ENCODE measurements at regions not wholly inside any gene's neighbourhood (a gene's known extent, or its start where the extent isn't known, plus 50 kb on each side); places are given as distances from the start of the nearest gene placed in this dataset.

GRCh38 chr4:43373201-43373600, 480.7 kb downstream of the GRXCR1 start:
- Histone ChIP-seq H3K9ac (ENCODE audit: low read length) (no peak overlapping the region), H3K4me3 (ENCODE audit: insufficient read depth, low read depth, low read length) (no peak overlapping the region), H3K4me2 (ENCODE audit: low read length) (no peak overlapping the region), H3K27me3 (ENCODE audit: insufficient read depth, low read length) (no peaks in the 10 kb centered on the region), H3K79me2 (ENCODE audit: insufficient read depth, low read length) (no peaks in the 10 kb centered on the region), H3K4me1 (ENCODE audit: insufficient read depth, low read length) (no peaks in the 10 kb centered on the region), H4K20me1 (ENCODE audit: insufficient read depth, low read length) (no peaks in the 10 kb centered on the region), H2AFZ (ENCODE audit: low read depth, low read length) (no peak overlapping the region), H3K36me3 (ENCODE audit: insufficient read depth, low read length) (no peaks in the 10 kb centered on the region), H3K9me3 (ENCODE audit: insufficient read depth, low read depth, low read length) (no peaks in the 10 kb centered on the region), H3K27ac (ENCODE audit: low read depth, low read length) (no peak overlapping the region)
- H3K36me3 Mint-ChIP-seq (ENCODE audit: low read depth, unreplicated experiment): no peaks in the 10 kb centered on the region
- H3K9me3 Mint-ChIP-seq (ENCODE audit: unreplicated experiment): no peaks in the 10 kb centered on the region
- H3K27me3 Mint-ChIP-seq (ENCODE audit: low read depth, unreplicated experiment): no peaks in the 10 kb centered on the region
- no peak for DNase-seq (ENCODE audit: low read depth)
- TF ChIP-seq EZH2 (IDR thresholded peaks at IDR 0.05; ENCODE audit: insufficient read depth, low read length) (no peak), CTCF (IDR thresholded peaks at IDR 0.05; ENCODE audit: insufficient read depth, low read depth, low read length) (no peak)
- no peak for FAIRE-seq
- no peak overlapping the region for H3K4me3 Mint-ChIP-seq (ENCODE audit: unreplicated experiment)
- no peak overlapping the region for H3K27ac Mint-ChIP-seq (ENCODE audit: unreplicated experiment)
- H3K4me1 Mint-ChIP-seq (ENCODE audit: low read depth, unreplicated experiment): peaks cover 7% of the 10 kb centered on the region

- Mint-ChIP-seq H3K9me3 (ENCODE audit: unreplicated experiment) (no peaks in the 10 kb centered on the region), H3K36me3 (ENCODE audit: low read depth, unreplicated experiment) (no peaks in the 10 kb centered on the region), H3K27ac (ENCODE audit: unreplicated experiment) (no peak overlapping the region), H3K27me3 (ENCODE audit: low read depth, unreplicated experiment) (no peaks in the 10 kb centered on the region), H3K4me1 (ENCODE audit: low read depth, unreplicated experiment) (peaks cover 7% of the 10 kb centered on the region), H3K4me3 (ENCODE audit: unreplicated experiment) (no peak overlapping the region)
- Histone ChIP-seq H3K4me3 (ENCODE audit: insufficient read depth, low read depth, low read length) (no peak overlapping the region), H3K27ac (ENCODE audit: low read depth, low read length) (no peak overlapping the region), H3K4me1 (ENCODE audit: insufficient read depth, low read length) (no peaks in the 10 kb centered on the region), H3K9me3 (ENCODE audit: insufficient read depth, low read depth, low read length) (no peaks in the 10 kb centered on the region), H4K20me1 (ENCODE audit: insufficient read depth, low read length) (no peaks in the 10 kb centered on the region), H3K79me2 (ENCODE audit: insufficient read depth, low read length) (no peaks in the 10 kb centered on the region), H3K27me3 (ENCODE audit: insufficient read depth, low read length) (no peaks in the 10 kb centered on the region), H3K4me2 (ENCODE audit: low read length) (no peak overlapping the region), H2AFZ (ENCODE audit: low read depth, low read length) (no peak overlapping the region), H3K9ac (ENCODE audit: low read length) (no peak overlapping the region), H3K36me3 (ENCODE audit: insufficient read depth, low read length) (no peaks in the 10 kb centered on the region)
- TF ChIP-seq CTCF (IDR thresholded peaks at IDR 0.05; ENCODE audit: insufficient read depth, low read depth, low read length): no peak
- DNase-seq (ENCODE audit: low read depth): peak; percentile 22
- FAIRE-seq: no peak
These were observed 481.8 kb downstream of the GRXCR1 start for GRCh38 chr4:43374216-43374751.

- DNase-seq (ENCODE audit: low read depth) (no peak), FAIRE-seq (no peak)
- Histone ChIP-seq H3K9ac (ENCODE audit: low read length) (no peak overlapping the region), H4K20me1 (ENCODE audit: insufficient read depth, low read length) (no peaks in the 10 kb centered on the region), H3K4me3 (ENCODE audit: insufficient read depth, low read depth, low read length) (no peak overlapping the region), H2AFZ (ENCODE audit: low read depth, low read length) (no peak overlapping the region), H3K36me3 (ENCODE audit: insufficient read depth, low read length) (no peaks in the 10 kb centered on the region), H3K4me1 (ENCODE audit: insufficient read depth, low read length) (no peaks in the 10 kb centered on the region), H3K4me2 (ENCODE audit: low read length) (no peak overlapping the region), H3K79me2 (ENCODE audit: insufficient read depth, low read length) (no peaks in the 10 kb centered on the region), H3K9me3 (ENCODE audit: insufficient read depth, low read depth, low read length) (no peaks in the 10 kb centered on the region), H3K27me3 (ENCODE audit: insufficient read depth, low read length) (no peaks in the 10 kb centered on the region), H3K27ac (ENCODE audit: low read depth, low read length) (no peak overlapping the region)
- H3K4me1 Mint-ChIP-seq (ENCODE audit: low read depth, unreplicated experiment): peaks cover 6% of the 10 kb centered on the region
- no peaks in the 10 kb centered on the region for H3K27me3 Mint-ChIP-seq (ENCODE audit: low read depth, unreplicated experiment)
- no peaks in the 10 kb centered on the region for H3K9me3 Mint-ChIP-seq (ENCODE audit: unreplicated experiment)
- no peaks in the 10 kb centered on the region for H3K36me3 Mint-ChIP-seq (ENCODE audit: low read depth, unreplicated experiment)
- no peak overlapping the region for H3K27ac Mint-ChIP-seq (ENCODE audit: unreplicated experiment)
- H3K4me3 Mint-ChIP-seq (ENCODE audit: unreplicated experiment): no peak overlapping the region
- no peak for TF ChIP-seq EZH2 (IDR thresholded peaks at IDR 0.05; ENCODE audit: insufficient read depth, low read length)
- TF ChIP-seq CTCF (IDR thresholded peaks at IDR 0.05; ENCODE audit: insufficient read depth, low read depth, low read length): no peak
These were observed 486.5 kb downstream of the GRXCR1 start for GRCh38 chr4:43379016-43379415.
